RWPE2 (cell line): ENCODE measurements at regions not wholly inside any gene's neighbourhood (a gene's known extent, or its start where the extent isn't known, plus 50 kb on each side); places are given as distances from the start of the nearest gene placed in this dataset.
A peak's percentile ranks its signal among the peaks of the same experiment; 100 is the strongest.

Experiments
- ATAC-seq: fragments of 200-7000 bp; cut with Tn5 transposase; 3 replicates; pipeline ENCODE4 v1.9.1; 2021; ENCODE audit warnings: low read depth
- DNase-seq: peaks from one replicate; pipeline ENCODE4 v3.0.0-alpha.2; 2020; ENCODE audit warnings: low spot score
- H3K27ac ChIP-seq: fragments of 450-650 bp; 2 replicates; pipeline ENCODE4 v1.5.1; 2017; ENCODE audit warnings: mild to moderate bottlenecking; ENCODE audit not compliant: poor library complexity, severe bottlenecking
- H3K27me3 ChIP-seq: fragments of 250-450 bp; sonication (Bioruptor Pico); 2 replicates; pipeline ENCODE4 v1.5.1; 2021; ENCODE audit warnings: mild to moderate bottlenecking, moderate library complexity; ENCODE audit not compliant: insufficient read depth, poor library complexity, severe bottlenecking
- H3K36me3 ChIP-seq: fragments of 250-450 bp; sonication (Bioruptor Pico); 2 replicates; pipeline ENCODE4 v1.5.1; 2020; ENCODE audit warnings: low read depth, mild to moderate bottlenecking, moderate library complexity
- H3K4me1 ChIP-seq: fragments of 250-450 bp; sonication (Bioruptor Pico); 2 replicates; pipeline ENCODE4 v1.5.1; 2021; ENCODE audit warnings: mild to moderate bottlenecking, moderate library complexity; ENCODE audit not compliant: insufficient read depth, poor library complexity, severe bottlenecking
- H3K4me3 ChIP-seq: fragments of 250-450 bp; sonication (Bioruptor Pico); 2 replicates; pipeline ENCODE4 v1.5.1; 2021; ENCODE audit warnings: mild to moderate bottlenecking, moderate library complexity; ENCODE audit not compliant: severe bottlenecking
- H3K9me3 ChIP-seq: fragments of 250-450 bp; sonication (Bioruptor Pico); 2 replicates; pipeline ENCODE4 v1.5.1; 2021; ENCODE audit warnings: mild to moderate bottlenecking, moderate library complexity; ENCODE audit not compliant: severe bottlenecking
- TF ChIP-seq, protein P1 (sequence below): fragments of 450-650 bp; IDR thresholded peaks from one replicate; pipeline ENCODE4 v1.5.1; 2017; ENCODE audit warnings: mild to moderate bottlenecking, moderate library complexity; ENCODE audit not compliant: poor library complexity, severe bottlenecking

DNA sequence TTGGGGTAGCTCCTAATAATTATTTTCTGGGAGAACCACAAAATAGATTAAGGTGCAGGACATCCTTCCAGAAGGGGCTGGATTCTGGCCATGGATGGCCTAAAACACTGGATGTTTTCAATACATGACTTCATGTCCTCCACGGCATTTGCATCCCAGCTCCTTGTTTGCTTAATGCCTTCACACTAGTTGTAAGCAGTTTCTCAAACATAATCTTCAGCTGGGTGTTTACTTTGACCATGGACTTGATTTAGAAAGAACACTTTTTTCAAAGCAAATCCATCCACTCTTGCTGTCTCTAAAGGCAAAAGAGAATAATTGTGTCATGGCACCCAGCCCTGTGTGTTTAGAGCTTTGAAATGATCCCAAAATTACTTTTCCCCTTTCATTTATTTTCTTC, 82.5 kb upstream of the GSX1 start:
- ATAC-seq (no peak), DNase-seq (no peak)
- Histone ChIP-seq H3K4me1 (no peaks in the 10 kb centered on the region), H3K27ac (no peak overlapping the region), H3K4me3 (no peak overlapping the region), H3K27me3 (no peaks in the 10 kb centered on the region), H3K36me3 (no peaks in the 10 kb centered on the region), H3K9me3 (peaks cover 2% of the 10 kb centered on the region)
- TF ChIP-seq, protein P1, sequence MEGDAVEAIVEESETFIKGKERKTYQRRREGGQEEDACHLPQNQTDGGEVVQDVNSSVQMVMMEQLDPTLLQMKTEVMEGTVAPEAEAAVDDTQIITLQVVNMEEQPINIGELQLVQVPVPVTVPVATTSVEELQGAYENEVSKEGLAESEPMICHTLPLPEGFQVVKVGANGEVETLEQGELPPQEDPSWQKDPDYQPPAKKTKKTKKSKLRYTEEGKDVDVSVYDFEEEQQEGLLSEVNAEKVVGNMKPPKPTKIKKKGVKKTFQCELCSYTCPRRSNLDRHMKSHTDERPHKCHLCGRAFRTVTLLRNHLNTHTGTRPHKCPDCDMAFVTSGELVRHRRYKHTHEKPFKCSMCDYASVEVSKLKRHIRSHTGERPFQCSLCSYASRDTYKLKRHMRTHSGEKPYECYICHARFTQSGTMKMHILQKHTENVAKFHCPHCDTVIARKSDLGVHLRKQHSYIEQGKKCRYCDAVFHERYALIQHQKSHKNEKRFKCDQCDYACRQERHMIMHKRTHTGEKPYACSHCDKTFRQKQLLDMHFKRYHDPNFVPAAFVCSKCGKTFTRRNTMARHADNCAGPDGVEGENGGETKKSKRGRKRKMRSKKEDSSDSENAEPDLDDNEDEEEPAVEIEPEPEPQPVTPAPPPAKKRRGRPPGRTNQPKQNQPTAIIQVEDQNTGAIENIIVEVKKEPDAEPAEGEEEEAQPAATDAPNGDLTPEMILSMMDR, result no peak

DNA sequence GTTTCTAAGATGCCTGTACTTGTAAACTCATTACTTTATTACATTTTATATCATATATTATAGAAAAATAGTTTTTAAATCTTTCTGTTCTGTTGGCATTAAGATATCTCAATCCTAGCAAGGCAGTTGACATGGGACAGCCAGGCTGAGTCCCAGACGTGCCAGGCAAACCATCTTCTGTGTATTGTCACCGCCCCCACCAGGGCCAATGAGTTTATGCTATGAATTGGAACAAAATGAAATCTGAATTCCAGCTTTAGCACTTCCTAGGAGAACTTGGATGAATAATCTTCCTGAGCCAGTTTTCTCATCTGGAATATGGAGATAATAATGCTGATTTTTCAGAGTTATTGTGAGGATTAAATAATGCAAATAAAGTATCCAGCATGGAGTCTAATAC, 79.9 kb upstream of the GSX1 start:
- no peaks in the 10 kb centered on the region for H3K9me3 ChIP-seq
- H3K4me3 ChIP-seq, result no peak overlapping the region
- no peak for DNase-seq
- no peaks in the 10 kb centered on the region for H3K27me3 ChIP-seq
- H3K4me1 ChIP-seq, result no peaks in the 10 kb centered on the region
- no peak for ATAC-seq
- TF ChIP-seq, protein P1, result peak; percentile 5
- no peak overlapping the region for H3K27ac ChIP-seq
- no peaks in the 10 kb centered on the region for H3K36me3 ChIP-seq

DNA sequence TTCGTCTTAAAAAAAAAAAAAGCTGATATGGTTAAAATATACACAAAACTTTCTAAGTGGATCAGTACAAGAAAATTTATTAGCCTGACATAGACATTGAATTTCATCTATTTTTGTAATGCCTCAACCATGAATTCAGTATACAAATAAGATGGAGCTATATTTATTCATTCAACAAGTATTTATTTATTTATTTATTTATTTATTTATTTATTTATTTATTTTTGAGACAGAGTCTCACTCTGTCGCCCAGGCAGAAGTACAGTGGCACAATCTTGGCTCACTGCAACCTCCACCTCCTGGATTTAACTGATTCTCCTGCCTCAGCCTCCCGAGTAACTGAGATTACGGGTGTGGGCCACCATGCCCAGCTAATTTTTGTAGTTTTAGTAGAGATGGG, 78.5 kb upstream of the GSX1 start:
- no peak for ATAC-seq
- no peaks in the 10 kb centered on the region for H3K9me3 ChIP-seq
- no peak for DNase-seq
- H3K36me3 ChIP-seq, result no peaks in the 10 kb centered on the region
- H3K27me3 ChIP-seq, result no peaks in the 10 kb centered on the region
- no peaks in the 10 kb centered on the region for H3K4me1 ChIP-seq
- no peak overlapping the region for H3K27ac ChIP-seq
- TF ChIP-seq, protein P1, result no peak
- H3K4me3 ChIP-seq, result no peak overlapping the region

DNA sequence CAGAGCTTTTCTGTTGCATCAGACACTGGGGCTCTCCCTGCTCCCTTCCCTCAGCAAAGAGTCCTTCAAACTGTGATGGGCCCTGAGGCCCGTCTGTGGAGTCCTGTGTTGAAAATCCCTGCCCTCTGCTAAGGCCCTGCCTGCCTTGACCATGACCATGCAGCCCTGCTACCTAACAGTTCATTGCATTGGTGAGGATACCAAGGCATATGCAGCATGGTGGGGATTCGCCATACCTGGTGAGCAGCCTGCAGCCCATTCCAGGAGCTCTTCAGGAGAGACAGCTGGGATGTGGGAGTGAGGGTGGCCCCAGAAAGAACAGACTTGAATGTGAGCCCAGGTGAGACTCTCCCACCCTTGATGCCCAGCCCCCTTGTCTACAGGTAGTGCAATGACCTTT, 70.6 kb upstream of the GSX1 start:
- Histone ChIP-seq H3K4me3 (no peak overlapping the region), H3K4me1 (no peaks in the 10 kb centered on the region), H3K9me3 (no peaks in the 10 kb centered on the region), H3K27me3 (no peaks in the 10 kb centered on the region), H3K27ac (no peak overlapping the region), H3K36me3 (no peaks in the 10 kb centered on the region)
- DNase-seq (no peak), ATAC-seq (no peak)
- TF ChIP-seq, protein P1, result no peak

DNA sequence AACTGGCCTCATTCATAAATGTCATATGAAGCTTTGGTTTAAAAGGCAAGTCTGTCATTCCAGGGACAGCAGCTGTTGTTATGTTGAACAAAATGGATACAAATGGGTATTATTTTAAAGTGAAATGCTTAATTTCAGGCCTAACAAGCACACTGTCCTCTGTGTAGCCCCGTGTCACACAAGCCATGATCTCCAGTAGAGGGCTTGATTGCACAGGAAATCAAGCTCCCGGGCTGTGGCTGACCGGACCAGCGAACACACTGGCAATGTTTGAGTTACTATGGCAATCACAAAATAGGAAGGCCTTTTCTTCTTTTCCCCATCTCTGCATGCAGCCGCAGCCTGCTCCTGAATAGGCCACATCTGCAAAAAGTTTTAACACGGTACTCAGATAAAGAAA, 64.0 kb upstream of the GSX1 start:
- TF ChIP-seq, protein P1, result no peak
- no peaks in the 10 kb centered on the region for H3K9me3 ChIP-seq
- H3K4me3 ChIP-seq, result no peak overlapping the region
- H3K36me3 ChIP-seq, result no peaks in the 10 kb centered on the region
- no peaks in the 10 kb centered on the region for H3K27me3 ChIP-seq
- ATAC-seq, result no peak
- H3K27ac ChIP-seq, result no peak overlapping the region
- no peak for DNase-seq
- no peaks in the 10 kb centered on the region for H3K4me1 ChIP-seq
